ENCODE measurements at regions not wholly inside any gene's neighbourhood (a gene's known extent, or its start where the extent isn't known, plus 50 kb on each side); places are given as distances from the start of the nearest gene placed in this dataset.

DNA sequence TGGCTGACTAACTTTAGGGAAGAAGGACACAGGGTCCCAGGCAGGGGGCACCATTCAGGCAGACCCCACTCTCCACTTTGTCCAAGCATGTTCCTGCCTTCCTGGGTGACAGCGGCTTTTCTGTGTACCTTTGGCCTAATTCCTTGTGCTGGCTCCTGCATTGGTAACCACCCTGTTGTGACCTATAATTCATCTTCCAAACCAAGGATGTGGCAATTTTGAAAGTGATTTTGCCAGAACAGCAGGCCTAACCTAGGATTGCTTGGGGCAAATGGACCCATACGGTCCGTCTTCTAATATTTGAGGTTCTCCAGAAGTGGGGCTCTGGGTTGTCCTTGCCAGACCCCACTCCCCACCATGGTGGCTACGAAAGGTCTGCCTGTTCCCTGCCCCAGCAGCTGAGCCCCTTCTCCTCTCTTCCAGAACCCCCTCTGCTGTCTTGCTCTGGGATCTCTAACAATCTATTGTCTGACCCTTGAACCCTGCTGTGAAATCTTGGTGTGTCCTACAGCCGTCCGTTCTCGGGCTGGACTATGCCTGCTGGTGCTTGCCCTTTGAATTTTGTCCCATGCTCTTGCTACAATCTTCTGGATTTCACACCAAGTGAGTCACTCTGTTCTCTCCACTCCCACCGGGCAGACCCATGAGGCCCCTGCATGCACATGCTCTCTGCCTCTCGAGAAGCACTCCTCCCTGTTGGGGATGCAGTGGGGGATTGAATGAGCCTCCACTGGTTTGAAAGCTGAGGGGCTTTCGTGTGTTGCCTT, 316.0 kb downstream of the CXCL12 start:
- CTCF ChIA-PET = no interaction called here

DNA sequence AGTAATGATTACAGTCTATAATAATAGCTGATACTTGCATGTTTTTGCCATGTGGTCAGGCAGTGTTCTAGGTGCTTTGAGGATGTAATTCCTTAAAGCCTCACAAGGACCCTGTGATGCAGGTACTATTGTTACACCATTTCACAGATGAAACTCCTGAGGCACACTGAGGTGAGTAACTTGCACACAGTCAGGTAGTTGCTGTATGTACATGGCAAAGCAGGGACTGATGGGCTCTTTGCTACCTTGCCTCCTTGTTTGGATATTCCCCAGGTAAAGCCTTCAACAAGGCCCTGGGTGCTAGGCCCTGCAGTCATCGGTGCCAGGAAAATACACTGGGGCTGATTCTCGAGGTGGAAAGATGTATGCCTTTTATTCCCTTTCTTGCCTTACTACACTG, 317.5 kb downstream of the CXCL12 start:
- ChIA-PET POLR2A (no interaction called here), CTCF (no interaction called here)

More for the DNA sequence above, 316.0 kb downstream of the CXCL12 start:
- POLR2A ChIA-PET = no interaction called here

GRCh38 chr10:44066527-44067255, 318.2 kb downstream of the CXCL12 start:
- POLR2A ChIA-PET = no interaction called here
- CTCF ChIA-PET = no interaction called here

- CTCF ChIA-PET = no interaction called here
- POLR2A ChIA-PET = no interaction called here
Observed at GRCh38 chr10:44065788-44066526, 318.9 kb downstream of the CXCL12 start.

DNA sequence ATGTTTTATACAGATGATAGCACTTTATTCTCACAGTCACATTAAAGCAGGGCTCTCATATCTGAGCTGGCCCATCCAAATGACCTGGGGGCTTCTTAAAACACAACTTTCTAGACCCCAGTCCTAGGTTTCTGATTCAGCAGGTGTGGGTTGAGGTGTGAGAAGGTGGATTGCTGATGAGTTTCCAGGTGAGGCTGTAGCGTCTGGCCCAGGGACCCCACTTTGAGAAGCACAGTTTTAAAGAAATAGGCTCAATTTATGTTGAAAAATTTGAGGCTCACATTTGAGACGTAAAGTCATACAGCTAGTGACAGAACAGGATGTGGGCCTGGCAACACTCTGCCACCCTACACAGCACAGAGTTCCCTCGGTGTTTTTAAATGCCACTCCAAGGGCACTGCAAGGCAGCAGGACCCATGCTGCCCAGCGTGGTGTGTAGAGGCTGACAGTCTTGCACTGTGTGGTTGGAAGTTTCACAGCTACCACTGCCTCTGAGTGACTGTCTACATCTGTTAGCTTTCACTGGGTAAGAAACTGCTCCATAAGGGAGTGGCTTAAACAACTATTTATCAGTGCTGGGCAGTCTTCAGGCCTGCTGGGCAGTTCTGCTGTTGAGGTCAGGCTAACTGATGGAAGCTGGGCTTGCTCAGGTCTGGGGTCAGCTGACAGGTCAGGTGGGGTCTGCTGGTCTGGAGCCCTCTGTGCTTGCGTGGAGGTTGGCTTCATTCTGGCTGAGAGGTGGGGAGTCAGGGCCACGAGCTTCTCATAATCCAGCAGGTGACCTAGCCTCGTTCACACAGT, 319.7 kb downstream of the CXCL12 start:
- ChIA-PET CTCF (no interaction called here), POLR2A (no interaction called here)

GRCh38 chr10:44064317-44064716, 320.6 kb downstream of the CXCL12 start:
- POLR2A ChIA-PET = no interaction called here
- CTCF ChIA-PET = no interaction called here

DNA sequence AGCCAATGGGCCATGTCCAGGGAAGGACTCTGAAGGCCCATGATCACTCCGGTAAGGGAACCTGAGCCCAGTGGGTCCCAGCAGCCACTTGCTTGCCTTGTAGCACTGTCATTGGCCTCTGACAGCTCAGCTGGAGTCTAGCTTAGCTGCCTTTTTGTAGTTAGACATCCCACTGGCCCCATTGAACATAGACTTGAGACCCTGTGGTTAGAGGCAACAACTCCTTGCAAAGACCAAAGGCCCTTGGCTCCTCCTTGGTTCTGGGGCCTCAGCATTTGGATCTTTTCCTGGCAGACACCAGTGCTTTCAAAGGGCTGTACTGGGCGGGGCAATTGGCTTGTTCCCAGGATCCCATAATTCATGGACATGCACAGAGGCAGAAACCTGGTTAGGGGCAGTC, 321.2 kb downstream of the CXCL12 start:
- ChIA-PET POLR2A (no interaction called here), CTCF (no interaction called here)

DNA sequence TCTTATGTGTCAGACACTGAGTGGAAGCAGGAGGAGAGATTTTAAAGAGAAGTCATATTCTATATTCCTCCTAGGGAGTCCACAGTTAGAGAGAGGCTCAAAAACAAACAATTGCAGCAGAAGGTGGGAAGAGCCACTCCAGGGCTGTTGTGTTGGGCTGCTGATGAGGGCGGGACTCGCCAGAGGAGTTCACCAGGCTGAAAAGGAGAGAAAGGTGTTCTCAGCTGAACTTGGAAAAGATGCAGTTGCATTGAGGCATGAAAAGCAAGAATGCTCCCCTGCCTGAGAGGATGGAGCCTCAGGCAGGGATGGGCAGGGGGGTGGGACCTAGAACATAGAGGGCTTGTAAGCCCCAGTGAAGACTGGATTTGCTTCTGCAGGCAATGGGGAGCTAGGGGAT, 324.2 kb downstream of the CXCL12 start:
- ChIA-PET CTCF (no interaction called here), POLR2A (no interaction called here)

GRCh38 chr10:44060221-44060620, 324.7 kb downstream of the CXCL12 start:
- CTCF ChIA-PET = no interaction called here
- POLR2A ChIA-PET = no interaction called here

DNA sequence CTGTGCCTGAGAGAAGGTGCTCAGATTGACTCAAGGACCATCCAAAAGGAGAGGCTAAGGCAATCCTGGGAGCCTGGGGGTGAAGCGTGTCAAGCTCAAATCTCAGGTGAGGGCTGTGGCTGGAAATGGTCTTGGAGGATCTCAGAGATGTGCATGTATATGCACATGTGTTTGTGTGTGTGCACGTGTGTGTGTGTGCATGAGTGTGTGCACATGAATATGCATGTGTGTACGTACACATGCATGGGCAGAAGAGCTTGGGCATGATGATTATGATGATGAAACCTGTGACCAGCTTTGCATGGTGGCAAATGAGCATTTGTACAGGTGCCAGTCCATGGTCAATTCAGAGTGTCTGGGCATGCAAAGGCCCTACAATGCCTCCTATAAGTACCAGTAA, 326.6 kb downstream of the CXCL12 start:
- ChIA-PET POLR2A (interaction anchor here (0.6 kb wide), 1 partner anchor 230 kb away, joined by 3 read pairs; no protein-coding TSS in a partner anchor), CTCF (no interaction called here)

DNA sequence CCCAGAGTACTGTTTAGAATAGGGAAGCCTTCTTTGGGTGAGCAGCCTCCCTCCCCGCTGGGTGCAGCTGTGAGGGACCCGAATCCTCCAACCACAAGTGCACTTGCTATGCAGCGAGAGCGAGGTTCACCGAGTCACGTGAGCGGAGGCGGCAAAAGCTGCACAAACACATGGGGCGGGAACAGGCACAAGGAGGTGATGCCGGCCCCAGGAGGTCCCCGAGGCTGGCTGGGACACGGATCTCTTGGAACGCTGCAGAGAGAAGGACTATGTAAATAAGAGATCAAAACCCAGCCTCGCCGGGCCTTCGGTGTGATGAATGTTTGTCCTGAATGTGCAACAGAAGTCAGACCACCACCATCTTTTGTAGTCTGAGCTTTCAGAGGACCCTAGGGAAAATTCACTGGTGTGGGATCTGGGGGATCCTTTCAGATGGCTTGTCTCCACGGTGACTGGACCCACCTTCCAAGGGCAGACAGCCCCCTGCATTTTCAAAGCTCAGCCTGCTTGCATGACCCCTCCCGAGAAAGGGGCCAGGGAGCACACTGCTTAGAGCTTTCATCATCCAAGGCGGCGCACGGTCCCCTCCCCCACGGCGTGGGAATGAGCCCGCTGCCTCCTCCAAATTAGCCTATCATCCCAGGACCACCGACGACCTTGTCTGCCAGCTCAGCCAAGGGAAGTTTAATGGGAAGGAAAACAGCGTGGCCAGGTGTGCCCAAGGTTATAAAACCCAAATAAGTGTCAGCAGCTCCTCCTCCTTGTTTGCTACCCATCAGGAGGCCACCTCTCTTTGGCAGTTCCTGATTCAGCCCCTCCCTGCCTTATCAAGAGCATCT, 327.7 kb downstream of the CXCL12 start:
- CTCF ChIA-PET = no interaction called here
- POLR2A ChIA-PET = no interaction called here

DNA sequence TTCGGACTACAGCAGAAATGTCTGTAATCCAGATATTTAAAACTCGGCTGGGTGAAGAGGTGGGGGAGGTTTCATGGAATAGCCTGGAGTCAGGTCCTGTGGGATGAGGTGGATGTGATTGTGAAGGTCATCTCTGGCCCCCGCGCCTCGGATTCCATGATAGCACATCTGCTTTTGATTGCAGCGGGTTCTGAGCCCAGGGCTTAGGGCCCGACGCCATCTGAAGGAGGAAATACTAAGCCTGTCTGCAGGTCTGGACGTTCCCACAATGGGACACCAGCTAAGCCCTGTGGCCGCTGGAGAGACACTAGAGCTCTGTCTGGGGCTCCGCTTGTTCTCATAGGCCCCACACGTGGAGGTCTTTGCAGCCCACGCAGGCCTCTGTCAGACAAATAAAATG, 328.7 kb downstream of the CXCL12 start:
- ChIA-PET CTCF (no interaction called here), POLR2A (no interaction called here)

DNA sequence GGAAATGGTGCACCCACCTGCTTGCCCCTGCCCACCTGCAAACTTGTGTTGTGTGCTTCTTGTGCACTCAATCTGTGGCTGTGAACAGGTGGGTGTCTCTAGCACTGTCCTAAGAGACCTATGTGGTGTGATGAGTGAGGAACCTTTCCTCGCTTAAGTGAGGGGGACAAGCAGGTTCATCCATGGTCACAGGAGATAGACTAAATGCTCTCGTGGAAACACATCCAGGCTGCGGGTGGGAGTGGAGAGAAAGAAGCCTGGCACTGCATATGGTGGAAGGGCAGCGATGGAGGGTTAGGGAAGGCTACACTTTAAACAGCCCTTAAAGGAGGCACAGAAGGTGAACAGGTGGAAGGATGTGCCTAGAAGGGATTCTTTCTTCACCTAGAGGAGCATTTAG, 330.9 kb downstream of the CXCL12 start:
- ChIA-PET CTCF (no interaction called here), POLR2A (no interaction called here)

GRCh38 chr10:44053391-44053790, 331.5 kb downstream of the CXCL12 start:
- ChIA-PET POLR2A (no interaction called here), CTCF (no interaction called here)

DNA sequence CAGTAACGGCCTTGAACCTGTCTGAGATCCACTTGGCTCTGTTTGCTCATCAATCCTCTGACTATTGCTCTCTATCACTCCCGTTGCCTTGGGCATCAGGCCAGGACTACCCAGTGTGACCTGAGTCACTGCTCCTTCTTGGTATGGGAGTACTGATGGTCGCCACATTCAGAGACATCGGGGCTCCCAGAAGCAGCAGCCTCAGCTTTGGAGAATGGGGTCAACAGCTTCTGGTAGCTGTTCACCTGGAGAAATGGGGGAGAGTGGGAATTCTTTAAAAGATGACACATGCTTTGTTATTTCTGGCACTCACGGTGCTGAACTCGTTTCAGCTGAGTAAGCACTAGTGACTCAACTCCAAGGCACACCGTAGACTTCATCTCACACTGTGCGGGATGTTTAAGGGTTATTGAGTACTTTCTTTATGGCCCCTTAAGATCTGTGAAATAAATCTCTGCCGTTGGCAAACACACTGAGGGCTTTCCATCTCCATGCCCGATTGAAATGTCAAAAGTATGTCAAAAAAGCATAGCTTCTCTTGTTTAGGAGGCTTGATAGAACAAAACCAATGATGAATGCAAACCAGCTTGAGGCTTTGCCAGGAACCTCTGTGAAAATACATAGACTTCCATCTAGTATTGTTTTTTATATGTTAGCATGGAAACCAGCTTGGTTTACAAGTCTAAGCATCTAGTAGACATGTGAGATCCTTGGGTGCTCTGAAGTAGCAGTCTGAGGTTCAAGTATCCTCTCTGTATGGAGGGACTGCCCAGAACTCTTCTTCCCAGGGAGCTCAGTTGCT, 333.1 kb downstream of the CXCL12 start:
- ChIA-PET CTCF (no interaction called here), POLR2A (no interaction called here)

DNA sequence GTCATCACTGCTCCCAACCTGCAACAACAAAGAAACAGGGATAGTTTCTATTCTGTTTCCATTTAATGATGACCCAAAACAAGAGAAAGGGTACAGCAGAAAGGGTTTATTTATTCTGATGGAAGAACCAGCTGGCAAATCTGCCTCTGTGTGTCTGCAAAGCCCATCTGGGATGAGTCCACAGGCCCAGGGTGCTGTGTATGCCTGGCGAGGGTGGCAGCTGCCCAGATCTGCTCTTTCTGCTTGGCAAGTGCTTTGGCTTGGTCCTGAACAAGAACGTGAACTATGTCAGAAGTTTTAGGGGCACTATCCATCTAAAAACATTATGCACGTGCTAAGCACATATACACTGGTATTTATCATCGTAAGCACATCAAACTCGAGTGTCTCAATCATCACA, 333.8 kb downstream of the CXCL12 start:
- ChIA-PET CTCF (no interaction called here), POLR2A (no interaction called here)

GRCh38 chr10:44049301-44050015, 335.4 kb downstream of the CXCL12 start:
- ChIA-PET POLR2A (no interaction called here), CTCF (no interaction called here)

- ChIA-PET POLR2A (no interaction called here), CTCF (no interaction called here)
Observed at GRCh38 chr10:44047361-44047760, 337.5 kb downstream of the CXCL12 start.

Measured in activated CD8-positive, alpha-beta memory T cell treated with anti-CD3 and anti-CD28 coated beads for 36 hours (primary cell).